Fibroblast of lung (primary cell): ENCODE measurements at regions not wholly inside any gene's neighbourhood (a gene's known extent, or its start where the extent isn't known, plus 50 kb on each side); places are given as distances from the start of the nearest gene placed in this dataset.

Experiments
- EZH2 ChIP-seq: IDR thresholded peaks from 2 replicates; pipeline ENCODE4 v1.5.1; 2012; ENCODE audit warnings: low read length, control low read depth, mild to moderate bottlenecking; ENCODE audit errors: missing control alignments
- TF ChIP-seq, protein P1 (sequence below), 2 donors: IDR thresholded peaks in 1 of 2; conservative IDR thresholded peaks in 1 of 2; 1 replicate in 1 of 2; 2 replicates in 1 of 2; pipeline ENCODE4 v1.5.1; 2011 to 2012; ENCODE audit warnings: low read length in 2 of 2, control low read depth in 1 of 2, inconsistent platforms in 1 of 2, low read depth in 1 of 2, mild to moderate bottlenecking in 1 of 2

- TF ChIP-seq, protein P1, sequence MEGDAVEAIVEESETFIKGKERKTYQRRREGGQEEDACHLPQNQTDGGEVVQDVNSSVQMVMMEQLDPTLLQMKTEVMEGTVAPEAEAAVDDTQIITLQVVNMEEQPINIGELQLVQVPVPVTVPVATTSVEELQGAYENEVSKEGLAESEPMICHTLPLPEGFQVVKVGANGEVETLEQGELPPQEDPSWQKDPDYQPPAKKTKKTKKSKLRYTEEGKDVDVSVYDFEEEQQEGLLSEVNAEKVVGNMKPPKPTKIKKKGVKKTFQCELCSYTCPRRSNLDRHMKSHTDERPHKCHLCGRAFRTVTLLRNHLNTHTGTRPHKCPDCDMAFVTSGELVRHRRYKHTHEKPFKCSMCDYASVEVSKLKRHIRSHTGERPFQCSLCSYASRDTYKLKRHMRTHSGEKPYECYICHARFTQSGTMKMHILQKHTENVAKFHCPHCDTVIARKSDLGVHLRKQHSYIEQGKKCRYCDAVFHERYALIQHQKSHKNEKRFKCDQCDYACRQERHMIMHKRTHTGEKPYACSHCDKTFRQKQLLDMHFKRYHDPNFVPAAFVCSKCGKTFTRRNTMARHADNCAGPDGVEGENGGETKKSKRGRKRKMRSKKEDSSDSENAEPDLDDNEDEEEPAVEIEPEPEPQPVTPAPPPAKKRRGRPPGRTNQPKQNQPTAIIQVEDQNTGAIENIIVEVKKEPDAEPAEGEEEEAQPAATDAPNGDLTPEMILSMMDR (conservative IDR thresholded peaks at IDR 0.05 in 1 of 2, IDR thresholded peaks at IDR 0.05 in 1 of 2; ENCODE audit: low read depth in 1 of 2, low read length in 2 of 2), result no peak
- TF ChIP-seq EZH2, result no peak
Measured at GRCh38 chr22:27264184-27264583, 537.4 kb downstream of the MN1 start.
